GM21737 (cell line): ENCODE measurements at regions not wholly inside any gene's neighbourhood (a gene's known extent, or its start where the extent isn't known, plus 50 kb on each side); places are given as distances from the start of the nearest gene placed in this dataset.

Experiments
- ATAC-seq: cut with Tn5 transposase; IDR thresholded peaks from one replicate; pipeline ENCODE4 v1.9.1; 2021; ENCODE audit warnings: mild to moderate bottlenecking, moderate library complexity; ENCODE audit not compliant: unreplicated experiment

GRCh38 chr5:40010436-40010835 lies 585.7 kb upstream of the DAB2 start:
- ATAC-seq = no peak

- ATAC-seq = no peak
Measured at GRCh38 chr5:40006260-40006659, 581.5 kb upstream of the DAB2 start.

GRCh38 chr5:40001796-40002195 lies 577.0 kb upstream of the DAB2 start:
- no peak for ATAC-seq

GRCh38 chr5:39998518-39998917 lies 573.7 kb upstream of the DAB2 start:
- ATAC-seq = no peak

- no peak for ATAC-seq
Measured at GRCh38 chr5:39995990-39996389, 571.2 kb upstream of the DAB2 start.

GRCh38 chr5:39992617-39993202 lies 567.9 kb upstream of the DAB2 start:
- no peak for ATAC-seq

GRCh38 chr5:39986614-39987013 lies 561.8 kb upstream of the DAB2 start:
- no peak for ATAC-seq

GRCh38 chr5:39980056-39980455 lies 555.3 kb upstream of the DAB2 start:
- ATAC-seq = no peak

- no peak for ATAC-seq
Measured at GRCh38 chr5:39977066-39977655, 552.4 kb upstream of the DAB2 start.

- no peak for ATAC-seq
Measured at GRCh38 chr5:39970117-39970798, 545.5 kb upstream of the DAB2 start.

GRCh38 chr5:39968381-39968780 lies 543.6 kb upstream of the DAB2 start:
- no peak for ATAC-seq

- no peak for ATAC-seq
Measured at GRCh38 chr5:39955156-39955555, 530.4 kb upstream of the DAB2 start.

GRCh38 chr5:39951070-39951469 lies 526.3 kb upstream of the DAB2 start:
- ATAC-seq = no peak

GRCh38 chr5:39948867-39949468 lies 524.2 kb upstream of the DAB2 start:
- ATAC-seq = peak; percentile 67

GRCh38 chr5:39948341-39948740 lies 523.6 kb upstream of the DAB2 start:
- no peak for ATAC-seq

GRCh38 chr5:39947657-39948056 lies 522.9 kb upstream of the DAB2 start:
- no peak for ATAC-seq

- ATAC-seq = no peak
Measured at GRCh38 chr5:39946356-39947045, 521.7 kb upstream of the DAB2 start.

- ATAC-seq = no peak
Measured at GRCh38 chr5:39945870-39946269, 521.1 kb upstream of the DAB2 start.

- ATAC-seq = no peak
Measured at GRCh38 chr5:39943811-39944210, 519.0 kb upstream of the DAB2 start.

- ATAC-seq = no peak
Measured at GRCh38 chr5:39942606-39943005, 517.8 kb upstream of the DAB2 start.

GRCh38 chr5:39941416-39941815 lies 516.6 kb upstream of the DAB2 start:
- ATAC-seq = no peak

GRCh38 chr5:39934830-39935229 lies 510.1 kb upstream of the DAB2 start:
- no peak for ATAC-seq
